Colonic mucosa (tissue), 4 donors: ENCODE measurements at regions not wholly inside any gene's neighbourhood (a gene's known extent, or its start where the extent isn't known, plus 50 kb on each side); places are given as distances from the start of the nearest gene placed in this dataset.

Source experiments
- DNase-seq: peaks from one replicate; pipeline ENCODE4 v3.0.0-alpha.2; 2020
- H3K27ac ChIP-seq: fragments of 200-600 bp; one replicate; pipeline ENCODE4 v1.8.0; 2021
- H3K27me3 ChIP-seq: fragments of 200-600 bp; one replicate; pipeline ENCODE4 v1.8.0; 2021
- H3K36me3 ChIP-seq: fragments of 200-600 bp; one replicate; pipeline ENCODE4 v1.8.0; 2021
- H3K4me1 ChIP-seq: fragments of 200-600 bp; one replicate; pipeline ENCODE4 v1.8.0; 2021; ENCODE audit warnings: mild to moderate bottlenecking
- H3K4me3 ChIP-seq: fragments of 200-600 bp; one replicate; pipeline ENCODE4 v1.8.0; 2021
- H3K9ac ChIP-seq, 2 donors: one replicate each; pipeline ENCODE4 v1.7.0; 2013; ENCODE audit warnings: control low read depth in 2 of 2, low read depth in 2 of 2, low read length in 2 of 2
- H3K9me3 ChIP-seq: fragments of 200-600 bp; one replicate; pipeline ENCODE4 v1.8.0; 2021
- intact Hi-C: fragments of 100-400 bp; cut with DNase I; formaldehyde crosslinking; loops from one replicate; pipeline ENCODE4 v1.14.1; 2022
- TF ChIP-seq, protein P1 (sequence below): fragments of 200-600 bp; IDR thresholded peaks from one replicate; pipeline ENCODE4 v1.8.0; 2022; ENCODE audit warnings: antibody characterized with exemption, mild to moderate bottlenecking
- donor health status: healthy.
- donor health status: DM: no; HTN: no; CAD: no.
- donor health status: DM: no; HTN: no; CAD: no.

DNA sequence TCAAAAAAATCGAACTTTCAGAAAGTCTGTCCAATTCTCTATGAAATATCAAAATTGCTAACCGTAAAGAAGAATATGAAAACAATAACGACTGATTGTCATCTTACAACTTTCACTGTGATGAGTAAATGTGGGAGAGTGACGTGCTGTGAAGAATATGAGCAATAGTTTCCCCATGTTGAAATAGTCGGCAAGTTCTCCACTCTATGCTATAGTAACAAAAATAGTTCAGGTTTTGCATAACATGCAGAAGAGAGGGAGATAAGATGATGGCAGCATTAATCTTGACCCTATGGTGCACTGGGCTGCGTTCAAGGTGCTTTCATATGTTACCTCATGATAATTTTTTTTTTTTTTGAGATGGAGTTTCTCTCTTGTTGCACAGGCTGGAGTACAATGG lies 196.8 kb upstream of the CYRIA start:
- intact Hi-C loops = no loop called here
- DNase-seq = no peak
- TF ChIP-seq, protein P1, sequence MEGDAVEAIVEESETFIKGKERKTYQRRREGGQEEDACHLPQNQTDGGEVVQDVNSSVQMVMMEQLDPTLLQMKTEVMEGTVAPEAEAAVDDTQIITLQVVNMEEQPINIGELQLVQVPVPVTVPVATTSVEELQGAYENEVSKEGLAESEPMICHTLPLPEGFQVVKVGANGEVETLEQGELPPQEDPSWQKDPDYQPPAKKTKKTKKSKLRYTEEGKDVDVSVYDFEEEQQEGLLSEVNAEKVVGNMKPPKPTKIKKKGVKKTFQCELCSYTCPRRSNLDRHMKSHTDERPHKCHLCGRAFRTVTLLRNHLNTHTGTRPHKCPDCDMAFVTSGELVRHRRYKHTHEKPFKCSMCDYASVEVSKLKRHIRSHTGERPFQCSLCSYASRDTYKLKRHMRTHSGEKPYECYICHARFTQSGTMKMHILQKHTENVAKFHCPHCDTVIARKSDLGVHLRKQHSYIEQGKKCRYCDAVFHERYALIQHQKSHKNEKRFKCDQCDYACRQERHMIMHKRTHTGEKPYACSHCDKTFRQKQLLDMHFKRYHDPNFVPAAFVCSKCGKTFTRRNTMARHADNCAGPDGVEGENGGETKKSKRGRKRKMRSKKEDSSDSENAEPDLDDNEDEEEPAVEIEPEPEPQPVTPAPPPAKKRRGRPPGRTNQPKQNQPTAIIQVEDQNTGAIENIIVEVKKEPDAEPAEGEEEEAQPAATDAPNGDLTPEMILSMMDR = no peak
- Histone ChIP-seq H3K9me3 (no peaks in the 10 kb centered on the region), H3K27me3 (no peaks in the 10 kb centered on the region), H3K36me3 (no peaks in the 10 kb centered on the region), H3K27ac (no peak overlapping the region), H3K9ac (no peak overlapping the region), H3K4me1 (no peaks in the 10 kb centered on the region), H3K4me3 (no peak overlapping the region)

DNA sequence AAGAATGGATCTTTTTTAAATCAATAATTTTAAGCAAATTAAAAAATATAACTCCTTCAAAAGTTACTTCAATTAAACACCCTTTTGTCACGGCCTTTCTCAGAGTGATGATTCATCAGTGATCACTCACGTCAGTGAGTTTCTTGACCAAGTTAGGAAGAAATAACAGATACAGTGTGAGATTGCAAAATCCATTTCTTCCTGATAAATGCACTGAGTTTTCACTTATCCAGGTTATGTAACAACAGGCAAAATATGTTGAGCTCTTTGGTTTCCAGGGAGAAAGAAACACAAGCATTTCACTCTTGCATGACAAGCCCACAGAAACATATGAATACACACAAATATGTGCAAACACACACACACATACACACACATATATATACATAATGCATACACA lies 195.9 kb upstream of the CYRIA start:
- H3K9me3 ChIP-seq = no peaks in the 10 kb centered on the region
- H3K4me1 ChIP-seq = no peaks in the 10 kb centered on the region
- no peak overlapping the region for H3K4me3 ChIP-seq
- TF ChIP-seq, protein P1 = no peak
- no peaks in the 10 kb centered on the region for H3K27me3 ChIP-seq
- DNase-seq = no peak
- H3K36me3 ChIP-seq = no peaks in the 10 kb centered on the region
- intact Hi-C loops = no loop called here
- no peak overlapping the region for H3K27ac ChIP-seq
- no peak overlapping the region for H3K9ac ChIP-seq

DNA sequence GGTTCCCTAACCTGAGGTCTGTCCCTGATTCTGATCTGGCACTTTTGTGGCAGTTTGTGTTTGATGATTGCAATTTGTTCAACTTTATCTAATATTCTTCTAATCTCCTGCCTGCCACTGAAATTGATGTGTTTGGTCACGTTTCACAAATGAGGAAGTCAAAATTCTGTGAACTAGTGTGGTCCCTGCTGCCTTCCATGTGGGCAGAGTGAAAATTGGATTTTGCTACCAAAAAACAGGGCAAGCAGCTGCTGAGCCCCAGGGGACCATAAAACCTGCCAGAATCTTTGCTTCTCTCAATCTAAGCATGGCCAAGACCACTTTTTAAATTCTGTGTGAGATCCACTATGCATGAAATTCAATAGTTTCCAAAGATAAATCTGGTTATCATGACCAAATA lies 195.5 kb upstream of the CYRIA start:
- no peaks in the 10 kb centered on the region for H3K4me1 ChIP-seq
- H3K9me3 ChIP-seq = no peaks in the 10 kb centered on the region
- H3K4me3 ChIP-seq = no peak overlapping the region
- no peak overlapping the region for H3K27ac ChIP-seq
- intact Hi-C loops = no loop called here
- H3K36me3 ChIP-seq = no peaks in the 10 kb centered on the region
- H3K9ac ChIP-seq = no peak overlapping the region
- DNase-seq = no peak
- TF ChIP-seq, protein P1 = no peak
- no peaks in the 10 kb centered on the region for H3K27me3 ChIP-seq

DNA sequence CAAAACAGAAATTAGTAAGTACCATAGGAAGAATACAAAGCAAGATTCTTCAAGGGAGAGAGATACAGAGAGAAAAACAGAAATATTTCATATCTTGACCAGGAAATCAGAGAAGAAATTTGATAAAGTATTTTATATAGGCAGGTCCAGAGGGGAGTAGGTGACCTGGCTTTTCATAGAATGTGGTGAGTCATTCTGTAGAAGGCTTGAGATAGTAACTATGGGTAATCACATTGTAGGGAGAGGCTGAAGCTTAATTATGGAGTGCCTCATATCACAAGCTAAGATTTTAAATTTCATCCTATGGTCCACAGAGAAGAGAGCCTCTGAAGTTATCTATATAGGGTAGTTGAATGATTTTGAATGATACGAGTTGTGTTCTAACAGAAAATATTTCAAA lies 195.0 kb upstream of the CYRIA start:
- no peak overlapping the region for H3K27ac ChIP-seq
- no peaks in the 10 kb centered on the region for H3K4me1 ChIP-seq
- intact Hi-C loops = no loop called here
- no peaks in the 10 kb centered on the region for H3K36me3 ChIP-seq
- no peaks in the 10 kb centered on the region for H3K9me3 ChIP-seq
- H3K27me3 ChIP-seq = no peaks in the 10 kb centered on the region
- no peak overlapping the region for H3K9ac ChIP-seq
- TF ChIP-seq, protein P1 = no peak
- no peak for DNase-seq
- H3K4me3 ChIP-seq = no peak overlapping the region

DNA sequence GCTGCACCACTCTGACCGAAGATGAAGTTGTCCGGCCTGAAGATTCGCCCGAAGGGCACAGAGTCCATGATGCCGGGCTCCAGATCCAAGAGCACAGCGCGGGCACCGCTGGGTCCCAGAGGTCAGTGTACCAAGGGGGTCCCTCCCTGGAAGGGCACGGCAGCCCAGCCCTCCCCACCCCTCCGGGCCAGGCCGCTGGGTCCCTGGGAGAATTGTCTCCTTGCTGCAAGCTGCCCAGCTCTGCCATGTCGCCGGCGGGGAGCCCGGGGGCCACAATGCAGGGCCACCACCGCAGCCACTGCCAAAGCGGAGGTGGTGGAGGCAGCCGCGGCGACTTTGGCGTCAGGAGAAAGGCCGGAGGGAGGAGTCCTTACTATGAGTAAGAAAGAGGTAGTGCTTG lies 189.5 kb upstream of the CYRIA start:
- Histone ChIP-seq H3K4me1 (no peaks in the 10 kb centered on the region), H3K9me3 (no peaks in the 10 kb centered on the region), H3K27me3 (no peaks in the 10 kb centered on the region), H3K4me3 (no peak overlapping the region), H3K36me3 (no peaks in the 10 kb centered on the region), H3K27ac (no peak overlapping the region), H3K9ac (no peak overlapping the region)
- DNase-seq = no peak
- intact Hi-C loops = no loop called here
- TF ChIP-seq, protein P1 = no peak

DNA sequence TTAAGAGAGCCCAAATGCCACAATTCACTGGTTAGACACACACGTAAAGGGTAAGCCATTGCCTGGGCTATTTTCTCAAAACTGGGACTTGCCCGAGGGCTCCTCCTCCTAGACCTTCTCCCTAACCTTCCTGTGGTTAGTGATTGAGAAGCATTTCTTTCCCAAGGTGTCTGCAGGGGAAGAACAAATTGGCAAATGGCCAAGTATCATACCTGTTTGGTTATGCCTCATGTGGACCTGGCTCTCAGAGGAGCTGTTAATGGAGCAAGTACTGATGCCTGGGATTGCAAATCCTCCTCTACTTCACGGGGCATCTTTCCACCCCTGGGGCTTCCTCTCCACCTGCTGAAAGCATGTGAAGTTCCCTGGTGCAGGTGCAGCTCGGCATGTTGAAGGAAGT lies 187.5 kb upstream of the CYRIA start:
- intact Hi-C loops = no loop called here
- TF ChIP-seq, protein P1 = no peak

More for the DNA sequence above, 187.5 kb upstream of the CYRIA start:
- DNase-seq = no peak
- Histone ChIP-seq H3K4me1 (no peaks in the 10 kb centered on the region), H3K27me3 (no peaks in the 10 kb centered on the region), H3K27ac (no peak overlapping the region), H3K4me3 (no peak overlapping the region), H3K9ac (no peak overlapping the region), H3K9me3 (no peaks in the 10 kb centered on the region), H3K36me3 (no peaks in the 10 kb centered on the region)
